Activated naive CD4-positive, alpha-beta T cell treated with anti-CD3 and anti-CD28 coated beads, Interleukin-2, amount 10 ng/mL, durations not matched to agents 7 days and 5 days (primary cell): ENCODE measurements at regions not wholly inside any gene's neighbourhood (a gene's known extent, or its start where the extent isn't known, plus 50 kb on each side); places are given as distances from the start of the nearest gene placed in this dataset.
"Not testable (repeated sequence)": the region's sequence is repeated elsewhere in the genome, so short reads cannot be mapped to it uniquely, and the experiment has no call there.

ENCODE experiments used
- CTCF ChIA-PET: fragments of 350-600 bp; sonication (Branson Sonifier 250); formaldehyde crosslinking; loops from one replicate; lab custom pipeline; 2021; ENCODE audit warnings: antibody characterized with exemption; lab: Charles Lee
- DNase-seq: peaks from one replicate; pipeline ENCODE4 v3.0.0-alpha.2; 2020
- H3K27ac Mint-ChIP-seq: one replicate; pipeline ENCODE4 v1.8.0; 2021; ENCODE audit warnings: mild to moderate bottlenecking, moderate library complexity, mixed read lengths
- H3K27me3 Mint-ChIP-seq: one replicate; pipeline ENCODE4 v1.8.0; 2021; ENCODE audit warnings: mild to moderate bottlenecking, mixed read lengths
- H3K36me3 Mint-ChIP-seq: one replicate; pipeline ENCODE4 v1.8.0; 2021; ENCODE audit warnings: mixed read lengths
- H3K4me1 Mint-ChIP-seq: one replicate; pipeline ENCODE4 v1.8.0; 2021; ENCODE audit warnings: mixed read lengths
- H3K4me3 Mint-ChIP-seq: one replicate; pipeline ENCODE4 v1.8.0; 2021; ENCODE audit warnings: mild to moderate bottlenecking, moderate library complexity, mixed read lengths
- H3K9me3 Mint-ChIP-seq: one replicate; pipeline ENCODE4 v1.8.0; 2021; ENCODE audit warnings: mixed read lengths

DNA sequence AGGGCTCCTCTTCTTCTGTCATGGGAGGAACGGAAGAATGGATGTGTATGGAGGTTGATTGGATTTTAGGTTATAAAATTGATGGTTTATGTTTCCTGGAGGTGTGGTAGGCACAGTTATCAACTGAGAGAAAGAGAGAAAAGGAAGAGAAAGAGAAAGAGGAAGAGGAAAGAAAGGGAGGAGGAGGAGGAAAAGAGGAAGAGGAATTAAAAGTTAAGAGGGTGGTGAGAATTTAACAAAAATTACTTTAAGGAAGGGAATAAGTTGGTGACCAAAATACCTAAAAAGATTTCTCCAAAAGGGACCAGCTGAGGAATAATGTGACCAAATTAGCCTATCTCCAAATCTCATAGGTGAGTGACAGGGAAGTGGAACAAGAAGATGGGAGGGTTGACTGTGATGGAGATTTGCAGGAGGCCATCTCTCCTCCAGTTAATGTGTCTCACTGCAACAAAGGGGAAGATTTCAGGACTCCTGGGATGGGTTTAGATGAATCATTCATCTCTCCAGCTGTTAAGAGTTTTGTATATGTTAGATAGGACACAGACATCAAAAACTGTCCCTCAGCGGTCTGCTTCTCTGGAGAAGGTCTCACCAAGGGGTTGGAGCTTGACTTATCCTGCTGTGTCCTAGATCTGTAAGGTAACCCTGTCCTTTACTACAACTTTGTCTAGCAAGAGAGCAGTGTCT lies 76.0 kb upstream of the TMC1 start:
- Mint-ChIP-seq H3K27ac (no peak overlapping the region), H3K36me3 (no peaks in the 10 kb centered on the region), H3K27me3 (no peaks in the 10 kb centered on the region), H3K9me3 (no peaks in the 10 kb centered on the region), H3K4me3 (no peak overlapping the region), H3K4me1 (peaks cover 30% of the 10 kb centered on the region)
- DNase-seq: no peak
- CTCF ChIA-PET: interaction anchor here (1.1 kb wide), 1 partner anchor 165 kb away, joined by 3 read pairs; no protein-coding TSS in a partner anchor

DNA sequence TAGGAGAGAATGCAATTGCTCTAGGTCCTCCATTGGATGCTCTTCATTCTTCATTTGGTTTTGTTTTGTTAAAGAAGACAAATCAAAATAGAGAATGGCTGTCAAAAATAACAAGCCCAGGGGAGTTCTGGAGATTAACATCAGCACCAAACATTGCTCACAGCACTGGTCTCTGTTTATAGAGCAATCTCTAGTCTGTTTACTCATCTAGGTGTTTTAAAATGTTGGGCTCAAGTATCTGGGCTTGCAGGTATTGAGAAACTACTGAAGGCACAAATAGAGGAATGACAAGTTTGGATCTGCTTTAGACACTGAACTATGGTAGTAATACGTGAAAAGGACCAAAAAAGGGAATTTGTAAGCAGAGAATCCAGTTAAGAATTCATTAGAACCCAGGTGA lies 77.0 kb upstream of the TMC1 start:
- no peaks in the 10 kb centered on the region for H3K9me3 Mint-ChIP-seq
- CTCF ChIA-PET: interaction anchor here (1.0 to 1.6 kb wide), 3 partner anchors 81 to 147 kb away, joined by 3 to 7 read pairs (median 7); no protein-coding TSS in a partner anchor
- no peaks in the 10 kb centered on the region for H3K36me3 Mint-ChIP-seq
- no peak overlapping the region for H3K4me3 Mint-ChIP-seq
- peaks cover 30% of the 10 kb centered on the region for H3K4me1 Mint-ChIP-seq
- no peak overlapping the region for H3K27ac Mint-ChIP-seq
- DNase-seq: no peak
- no peaks in the 10 kb centered on the region for H3K27me3 Mint-ChIP-seq

DNA sequence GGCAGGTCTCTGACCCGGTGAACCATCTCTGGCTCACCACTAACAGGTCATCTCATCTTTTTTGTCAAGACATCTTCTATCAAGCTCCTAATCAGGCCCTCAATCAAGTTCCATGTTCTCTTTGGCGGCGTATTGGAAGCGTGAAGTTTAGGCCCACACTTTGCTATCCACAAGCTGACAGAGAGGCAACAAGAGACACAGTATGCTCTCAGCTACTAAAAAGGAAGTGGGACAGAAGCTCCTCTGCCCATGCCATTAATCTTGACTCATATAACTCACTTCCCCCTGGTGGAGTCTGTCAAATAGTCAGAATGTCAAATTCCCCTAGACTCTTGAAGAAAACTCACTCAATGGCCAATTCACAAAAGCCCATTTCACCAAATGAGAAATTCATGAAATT lies 77.6 kb upstream of the TMC1 start:
- peaks cover 30% of the 10 kb centered on the region for H3K4me1 Mint-ChIP-seq
- H3K27ac Mint-ChIP-seq: peak overlapping the region; percentile 17
- no peak for DNase-seq
- CTCF ChIA-PET: interaction anchor here (1.0 to 1.6 kb wide), 5 partner anchors 31 to 148 kb away, joined by 3 to 7 read pairs (median 3); no protein-coding TSS in a partner anchor
- H3K27me3 Mint-ChIP-seq: no peaks in the 10 kb centered on the region
- no peaks in the 10 kb centered on the region for H3K36me3 Mint-ChIP-seq
- no peaks in the 10 kb centered on the region for H3K9me3 Mint-ChIP-seq
- H3K4me3 Mint-ChIP-seq: no peak overlapping the region

DNA sequence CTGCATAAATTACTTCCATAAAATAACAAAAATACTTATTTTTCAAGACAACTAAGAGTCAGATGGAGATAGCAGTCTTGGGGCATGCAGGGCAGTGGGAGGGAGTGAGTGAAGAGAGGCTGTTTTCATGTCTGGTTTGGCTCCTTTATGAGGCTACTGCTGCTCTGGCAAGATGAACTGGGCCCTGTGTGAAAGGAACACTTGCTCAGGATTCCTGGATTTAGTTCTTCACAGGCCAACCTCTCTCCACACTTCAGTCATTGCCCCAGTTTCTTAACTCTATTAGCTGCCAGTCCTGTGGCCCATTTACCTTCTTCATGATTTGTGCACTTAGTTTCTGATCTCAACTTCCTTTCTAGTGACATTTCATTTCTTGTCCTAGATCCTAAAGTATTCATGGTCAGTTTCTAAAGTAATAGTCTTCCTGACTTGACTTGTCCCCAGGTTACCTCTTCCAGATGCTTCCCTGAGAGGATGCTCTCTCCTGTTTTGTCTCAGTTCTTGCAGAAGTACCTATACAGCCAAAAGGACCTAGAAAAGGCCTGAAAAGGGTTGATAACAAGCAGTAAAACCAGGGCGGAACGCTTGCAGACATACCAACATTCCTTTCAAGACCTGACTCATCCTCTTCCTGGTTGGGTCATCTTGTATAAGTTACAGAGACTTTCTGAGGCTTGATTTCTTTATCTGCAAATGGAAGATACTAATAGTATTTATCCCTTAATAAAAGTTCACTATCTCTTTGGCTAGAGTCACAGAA lies 77.0 kb upstream of the ZFAND5 start:
- no peak overlapping the region for H3K4me3 Mint-ChIP-seq
- no peaks in the 10 kb centered on the region for H3K36me3 Mint-ChIP-seq
- H3K4me1 Mint-ChIP-seq: peaks cover 30% of the 10 kb centered on the region
- H3K27ac Mint-ChIP-seq: no peak overlapping the region
- no peaks in the 10 kb centered on the region for H3K27me3 Mint-ChIP-seq
- CTCF ChIA-PET: no interaction called here
- DNase-seq: no peak
- H3K9me3 Mint-ChIP-seq: no peaks in the 10 kb centered on the region

DNA sequence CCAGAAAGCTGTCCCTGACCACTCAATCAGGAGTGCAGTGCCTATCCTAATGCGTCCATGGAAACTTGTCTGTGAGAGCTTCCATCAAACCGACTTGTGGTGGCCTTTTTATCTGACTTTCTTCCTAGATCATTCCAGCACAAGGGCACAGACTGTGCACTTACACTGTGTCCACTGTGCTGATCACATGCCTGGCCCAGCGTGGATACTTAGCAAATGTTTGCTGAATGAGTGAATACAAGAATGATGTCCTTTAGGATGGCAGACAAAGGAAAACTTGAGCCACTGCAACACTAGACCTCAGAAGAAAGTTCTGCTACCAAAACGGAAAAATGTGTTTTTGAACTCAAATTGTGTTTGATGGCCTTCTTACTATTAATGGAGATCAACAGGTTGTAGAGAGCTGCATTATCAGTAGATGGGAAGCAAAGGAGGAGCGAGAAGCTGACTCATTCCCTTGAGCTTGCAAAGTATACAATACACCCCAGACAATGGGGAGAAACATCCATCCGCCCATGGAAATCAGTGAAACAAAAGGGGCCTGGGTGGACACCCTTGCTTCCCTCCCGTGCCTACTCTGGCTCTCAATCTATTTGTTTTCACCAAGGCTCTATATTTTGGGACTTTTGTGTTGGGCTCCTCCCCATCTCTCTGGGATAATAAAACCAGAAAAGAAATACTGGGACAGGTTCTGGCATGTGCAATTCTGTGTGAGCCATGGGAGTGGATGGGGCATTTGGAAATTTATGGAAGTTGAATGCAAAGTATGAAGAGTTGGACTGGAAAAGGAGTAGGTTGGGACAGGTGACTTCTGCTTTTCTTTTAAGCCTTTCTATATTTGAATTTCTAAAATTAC lies 76.2 kb upstream of the ZFAND5 start:
- no peak overlapping the region for H3K4me3 Mint-ChIP-seq
- no peak overlapping the region for H3K27ac Mint-ChIP-seq
- no peaks in the 10 kb centered on the region for H3K9me3 Mint-ChIP-seq
- H3K27me3 Mint-ChIP-seq: no peaks in the 10 kb centered on the region
- H3K4me1 Mint-ChIP-seq: peaks cover 30% of the 10 kb centered on the region
- H3K36me3 Mint-ChIP-seq: no peaks in the 10 kb centered on the region
- CTCF ChIA-PET: no interaction called here
- no peak for DNase-seq

DNA sequence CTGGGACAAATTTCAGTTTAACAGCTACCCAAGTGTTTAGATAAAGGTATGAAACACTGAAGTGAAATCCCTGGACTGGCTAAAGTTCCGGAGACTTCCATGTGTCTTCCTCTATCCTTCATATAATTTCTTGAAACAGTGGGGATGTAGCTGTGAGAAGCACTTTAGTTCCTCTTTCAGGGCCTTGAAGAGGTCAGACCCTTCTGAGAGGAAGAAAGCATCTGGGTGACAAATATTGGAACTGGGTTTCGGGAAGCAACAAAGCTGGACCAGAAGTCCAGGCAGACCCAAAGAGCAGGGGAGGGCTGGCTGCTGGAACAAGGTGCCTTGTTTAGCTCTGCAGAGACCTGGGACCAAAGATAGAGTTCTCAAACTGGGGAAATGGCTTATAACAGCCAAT lies 75.4 kb upstream of the ZFAND5 start:
- H3K9me3 Mint-ChIP-seq: no peaks in the 10 kb centered on the region
- no peaks in the 10 kb centered on the region for H3K27me3 Mint-ChIP-seq
- H3K4me1 Mint-ChIP-seq: peaks cover 30% of the 10 kb centered on the region
- no peak overlapping the region for H3K27ac Mint-ChIP-seq
- CTCF ChIA-PET: no interaction called here
- H3K4me3 Mint-ChIP-seq: no peak overlapping the region
- DNase-seq: no peak
- no peaks in the 10 kb centered on the region for H3K36me3 Mint-ChIP-seq

DNA sequence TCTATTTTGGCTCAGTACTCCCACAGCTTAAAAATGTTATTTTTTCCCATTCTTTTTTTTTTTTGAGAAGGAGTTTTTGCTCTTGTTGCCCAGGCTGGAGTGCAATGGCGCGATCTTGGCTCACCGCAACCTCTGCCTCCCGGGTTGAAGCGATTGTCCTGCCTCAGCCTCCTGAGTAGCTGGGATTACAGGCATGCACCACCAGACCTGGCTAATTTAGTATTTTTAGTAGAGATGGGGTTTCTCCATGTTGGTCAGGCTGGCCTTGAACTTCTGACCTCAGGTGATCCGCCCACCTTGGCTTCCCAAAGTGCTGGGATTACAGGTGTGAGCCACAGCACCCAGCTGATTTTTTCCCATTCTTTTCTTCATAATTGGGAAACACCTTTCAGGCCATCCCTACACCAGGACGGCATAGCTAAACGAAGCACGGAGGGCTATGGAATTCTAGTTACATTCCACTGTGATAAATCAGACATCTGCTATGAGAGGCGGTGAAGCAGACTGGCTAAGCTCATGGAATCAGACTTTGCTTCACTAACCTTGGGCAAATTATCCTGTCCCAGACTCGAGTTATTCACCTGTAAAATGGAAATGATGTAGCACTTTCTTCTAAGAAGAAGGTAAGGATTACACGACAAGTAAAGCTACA lies 68.7 kb upstream of the ZFAND5 start:
- DNase-seq, H3K27me3 Mint-ChIP-seq, H3K4me3 Mint-ChIP-seq, H3K4me1 Mint-ChIP-seq, H3K27ac Mint-ChIP-seq, H3K9me3 Mint-ChIP-seq, CTCF ChIA-PET, H3K36me3 Mint-ChIP-seq: not testable (repeated sequence)

DNA sequence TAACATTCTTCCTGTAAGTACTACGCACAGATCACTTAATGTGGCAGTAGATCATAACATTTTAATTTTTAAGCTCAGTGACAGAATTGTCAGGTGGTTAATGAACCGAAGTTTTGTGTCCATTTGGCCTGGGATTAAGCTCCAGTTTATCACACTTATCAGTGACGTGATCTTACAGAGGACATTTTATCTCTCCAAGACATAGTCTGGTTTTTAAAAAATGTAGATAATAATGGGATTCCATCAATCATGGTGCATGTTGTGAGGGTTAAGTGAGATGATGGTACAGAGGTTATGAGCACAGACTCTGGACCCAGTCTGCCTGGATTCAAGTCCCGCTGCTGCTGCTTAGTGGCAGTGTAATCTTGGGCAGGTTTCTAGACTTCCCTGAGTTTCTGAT lies 66.0 kb upstream of the ZFAND5 start:
- Mint-ChIP-seq H3K4me1 (no peaks in the 10 kb centered on the region), H3K27ac (no peak overlapping the region), H3K4me3 (no peak overlapping the region), H3K36me3 (no peaks in the 10 kb centered on the region), H3K9me3 (no peaks in the 10 kb centered on the region), H3K27me3 (peaks cover 4% of the 10 kb centered on the region)
- DNase-seq: no peak
- CTCF ChIA-PET: no interaction called here

DNA sequence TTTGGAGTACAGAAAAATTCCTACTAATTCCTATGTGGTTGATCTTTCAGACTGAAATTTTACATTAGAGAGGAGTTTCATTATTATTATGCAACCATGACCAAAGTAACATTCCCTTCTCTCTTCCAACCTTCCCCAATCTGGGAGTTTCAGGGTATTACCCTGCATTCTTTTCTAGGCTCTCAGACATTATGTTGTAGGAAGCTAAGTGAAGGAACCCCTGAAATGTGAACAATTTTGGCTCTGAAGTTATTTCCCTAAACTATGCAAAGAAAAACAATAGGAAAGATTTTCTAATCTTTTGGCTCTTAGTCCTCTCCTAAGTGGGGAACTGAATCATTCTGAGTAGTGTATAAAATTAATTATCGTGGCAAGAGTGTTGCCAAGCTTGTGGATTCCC lies 63.3 kb upstream of the ZFAND5 start:
- no peaks in the 10 kb centered on the region for H3K4me1 Mint-ChIP-seq
- H3K9me3 Mint-ChIP-seq: no peaks in the 10 kb centered on the region
- no peak overlapping the region for H3K27ac Mint-ChIP-seq
- H3K36me3 Mint-ChIP-seq: no peaks in the 10 kb centered on the region
- H3K27me3 Mint-ChIP-seq: peaks cover 4% of the 10 kb centered on the region
- DNase-seq: no peak
- CTCF ChIA-PET: interaction anchor here (0.9 kb wide), 1 partner anchor 156 kb away, joined by 5 read pairs; no protein-coding TSS in a partner anchor
- no peak overlapping the region for H3K4me3 Mint-ChIP-seq

DNA sequence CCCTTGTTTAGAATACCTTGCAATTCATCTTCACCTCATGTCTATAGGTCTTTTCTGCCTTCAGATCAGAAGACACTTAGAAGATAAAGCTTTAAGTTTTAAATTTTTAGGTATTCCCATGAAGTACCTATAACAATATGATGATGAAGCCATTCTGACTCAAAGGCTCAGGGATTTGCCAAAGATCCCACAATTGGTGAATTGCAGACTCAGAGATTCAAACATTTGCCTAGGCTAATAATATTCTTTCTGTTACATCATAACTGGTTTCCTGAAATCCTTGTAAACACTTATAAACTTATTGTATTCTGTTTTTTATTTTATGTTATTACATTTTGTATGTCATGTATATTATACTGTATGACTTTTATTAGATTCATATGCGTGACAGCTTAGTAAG lies 62.8 kb upstream of the ZFAND5 start:
- peaks cover 4% of the 10 kb centered on the region for H3K27me3 Mint-ChIP-seq
- H3K4me1 Mint-ChIP-seq: no peaks in the 10 kb centered on the region
- no peak for DNase-seq
- H3K27ac Mint-ChIP-seq: no peak overlapping the region
- no peaks in the 10 kb centered on the region for H3K36me3 Mint-ChIP-seq
- no peak overlapping the region for H3K4me3 Mint-ChIP-seq
- CTCF ChIA-PET: no interaction called here
- no peaks in the 10 kb centered on the region for H3K9me3 Mint-ChIP-seq

DNA sequence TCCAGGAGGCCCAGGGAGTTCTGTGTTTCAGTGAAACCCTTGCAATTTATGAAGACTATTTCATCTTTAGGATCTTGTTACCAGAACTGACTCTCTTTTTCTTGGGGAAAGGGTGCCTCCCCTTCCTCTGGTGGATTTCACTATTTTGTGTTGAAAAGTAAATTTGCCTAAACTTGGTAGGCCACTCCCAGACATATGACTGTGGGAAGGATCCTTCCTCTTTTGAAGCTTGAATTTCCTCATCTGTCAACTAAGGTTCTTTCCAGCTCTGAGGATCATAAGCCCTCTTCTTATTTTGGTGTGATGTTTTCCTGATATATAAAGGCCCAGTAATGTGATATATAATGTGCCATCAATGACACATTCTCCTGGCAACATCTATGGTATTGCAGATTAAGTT lies 59.1 kb upstream of the ZFAND5 start:
- peaks cover 4% of the 10 kb centered on the region for H3K27me3 Mint-ChIP-seq
- no peaks in the 10 kb centered on the region for H3K36me3 Mint-ChIP-seq
- H3K9me3 Mint-ChIP-seq: no peaks in the 10 kb centered on the region
- no peak overlapping the region for H3K27ac Mint-ChIP-seq
- CTCF ChIA-PET: interaction anchor here (1.0 kb wide), 1 partner anchor 19 kb away, joined by 4 read pairs; no protein-coding TSS in a partner anchor
- H3K4me3 Mint-ChIP-seq: no peak overlapping the region
- H3K4me1 Mint-ChIP-seq: no peaks in the 10 kb centered on the region
- no peak for DNase-seq

DNA sequence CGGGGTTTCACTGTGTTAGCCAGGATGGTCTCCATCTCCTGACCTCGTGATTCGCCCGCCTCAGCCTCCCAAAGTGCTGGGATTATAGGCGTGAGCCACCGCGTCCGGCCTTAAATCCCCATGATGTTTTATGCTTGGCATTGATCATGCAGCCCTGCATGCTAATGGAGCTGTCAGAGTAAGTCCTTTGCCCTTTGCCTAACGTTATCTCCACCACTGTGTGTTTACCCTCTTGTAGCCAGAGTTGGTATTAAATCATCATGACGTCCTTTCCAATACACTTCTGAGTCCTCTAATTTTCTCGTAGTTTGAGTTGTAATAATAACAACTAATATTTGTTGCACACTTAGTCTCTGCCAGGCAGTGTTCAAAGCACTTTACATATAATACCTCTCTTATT lies 57.2 kb upstream of the ZFAND5 start:
- CTCF ChIA-PET: no interaction called here
- no peak overlapping the region for H3K27ac Mint-ChIP-seq
- no peaks in the 10 kb centered on the region for H3K36me3 Mint-ChIP-seq
- H3K4me1 Mint-ChIP-seq: no peaks in the 10 kb centered on the region
- H3K27me3 Mint-ChIP-seq: no peaks in the 10 kb centered on the region
- no peak for DNase-seq
- no peak overlapping the region for H3K4me3 Mint-ChIP-seq
- no peaks in the 10 kb centered on the region for H3K9me3 Mint-ChIP-seq

DNA sequence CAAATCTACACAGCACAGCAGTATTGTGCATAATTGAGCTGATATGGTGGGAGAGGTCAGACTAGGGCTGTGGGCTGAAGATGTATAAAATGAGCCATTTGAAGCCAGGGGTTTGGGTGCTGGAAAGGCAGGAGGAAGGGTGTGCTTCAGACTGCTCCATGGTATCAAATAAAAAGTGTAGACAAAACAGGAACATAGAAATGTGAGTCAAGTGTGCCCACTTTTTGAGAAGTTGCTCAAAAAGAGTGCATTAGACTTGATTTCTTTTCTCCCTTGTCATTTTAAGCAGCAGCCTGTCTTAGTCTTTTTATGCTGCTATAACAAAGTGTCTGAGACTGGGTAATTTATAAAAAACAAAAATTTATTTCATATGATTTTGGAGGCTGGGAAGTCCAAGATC lies 55.8 kb upstream of the ZFAND5 start:
- no peaks in the 10 kb centered on the region for H3K9me3 Mint-ChIP-seq
- no peak for DNase-seq
- no peaks in the 10 kb centered on the region for H3K36me3 Mint-ChIP-seq
- CTCF ChIA-PET: no interaction called here
- no peaks in the 10 kb centered on the region for H3K27me3 Mint-ChIP-seq
- no peak overlapping the region for H3K27ac Mint-ChIP-seq
- no peak overlapping the region for H3K4me3 Mint-ChIP-seq
- H3K4me1 Mint-ChIP-seq: no peaks in the 10 kb centered on the region

DNA sequence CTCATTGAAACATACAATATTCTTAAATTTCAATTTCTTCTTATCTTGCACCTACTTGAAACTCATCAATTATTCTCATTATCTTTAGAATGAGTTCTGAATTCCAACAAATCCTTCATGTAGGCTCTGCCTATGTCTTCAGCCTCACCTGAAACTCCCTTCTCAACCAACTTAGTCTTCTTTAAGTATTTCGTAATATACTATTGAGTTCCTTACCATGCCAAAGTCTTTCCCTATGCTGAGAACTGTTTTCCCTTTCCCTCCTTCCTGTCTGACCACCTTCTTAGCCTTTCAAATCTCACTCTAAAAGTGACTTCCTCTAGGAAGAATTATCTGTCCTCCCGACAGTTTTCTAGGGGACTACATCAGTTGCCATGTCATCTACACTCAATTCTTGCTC lies 50.9 kb upstream of the ZFAND5 start:
- no peak overlapping the region for H3K27ac Mint-ChIP-seq
- no peaks in the 10 kb centered on the region for H3K9me3 Mint-ChIP-seq
- CTCF ChIA-PET: no interaction called here
- no peak overlapping the region for H3K4me3 Mint-ChIP-seq
- DNase-seq: no peak
- H3K4me1 Mint-ChIP-seq: no peaks in the 10 kb centered on the region
- no peaks in the 10 kb centered on the region for H3K27me3 Mint-ChIP-seq
- no peaks in the 10 kb centered on the region for H3K36me3 Mint-ChIP-seq
